Stomach (tissue), 4 donors: ENCODE measurements at regions not wholly inside any gene's neighbourhood (a gene's known extent, or its start where the extent isn't known, plus 50 kb on each side); places are given as distances from the start of the nearest gene placed in this dataset.

Experiments
- CTCF ChIP-seq, 7 experiments: fragments of 450-650 bp in 4 of 7; fragments of 200-600 bp in 3 of 7; sonication (generic) in 3 of 7; IDR thresholded peaks; one replicate each; pipeline ENCODE4 v1.5.1; 2016 to 2019; ENCODE audit warnings: antibody characterized with exemption in 7 of 7, control low read depth in 2 of 7, mild to moderate bottlenecking in 1 of 7
- EP300 ChIP-seq: sonication (generic); formaldehyde crosslinking; IDR thresholded peaks from one replicate; pipeline ENCODE4 v1.6.1; 2017; ENCODE audit warnings: antibody characterized with exemption
- POLR2A ChIP-seq, 4 donors: fragments of 450-650 bp; IDR thresholded peaks; one replicate each; pipeline ENCODE4 v1.6.1; 2016; ENCODE audit warnings: antibody characterized with exemption in 4 of 4, control low read depth in 2 of 4, mild to moderate bottlenecking in 1 of 4, moderate library complexity in 1 of 4

- TF ChIP-seq EP300 (no peak), POLR2A (IDR thresholded peaks at IDR 0.05) (no peak), CTCF (IDR thresholded peaks at IDR 0.05) (no peak)
These were observed 177.7 kb downstream of the PTN start for GRCh38 chr7:137165786-137166185.
